Esophagus muscularis mucosa (tissue), 4 donors: ENCODE measurements at regions not wholly inside any gene's neighbourhood (a gene's known extent, or its start where the extent isn't known, plus 50 kb on each side); places are given as distances from the start of the nearest gene placed in this dataset.

Source experiments
- EP300 ChIP-seq: sonication (generic); formaldehyde crosslinking; IDR thresholded peaks from one replicate; pipeline ENCODE4 v1.6.1; 2017; ENCODE audit warnings: antibody characterized with exemption
- POLR2A ChIP-seq: fragments of 450-650 bp; IDR thresholded peaks from one replicate; pipeline ENCODE4 v1.6.1; 2017; ENCODE audit warnings: antibody characterized with exemption, moderate library complexity, mild to moderate bottlenecking, low read depth
- POLR2AphosphoS5 ChIP-seq, 2 donors: sonication (generic); formaldehyde crosslinking; IDR thresholded peaks; one replicate each; pipeline ENCODE4 v1.6.1; 2017; ENCODE audit warnings: antibody characterized with exemption in 2 of 2
- TF ChIP-seq, protein P1 (sequence below), 3 experiments: fragments of 200-600 bp in 2 of 3; fragments of 450-650 bp in 1 of 3; sonication (generic) in 2 of 3; IDR thresholded peaks; one replicate each; pipeline ENCODE4 v1.5.1; 2017 to 2019; ENCODE audit warnings: antibody characterized with exemption in 3 of 3, mild to moderate bottlenecking in 2 of 3, moderate library complexity in 1 of 3

DNA sequence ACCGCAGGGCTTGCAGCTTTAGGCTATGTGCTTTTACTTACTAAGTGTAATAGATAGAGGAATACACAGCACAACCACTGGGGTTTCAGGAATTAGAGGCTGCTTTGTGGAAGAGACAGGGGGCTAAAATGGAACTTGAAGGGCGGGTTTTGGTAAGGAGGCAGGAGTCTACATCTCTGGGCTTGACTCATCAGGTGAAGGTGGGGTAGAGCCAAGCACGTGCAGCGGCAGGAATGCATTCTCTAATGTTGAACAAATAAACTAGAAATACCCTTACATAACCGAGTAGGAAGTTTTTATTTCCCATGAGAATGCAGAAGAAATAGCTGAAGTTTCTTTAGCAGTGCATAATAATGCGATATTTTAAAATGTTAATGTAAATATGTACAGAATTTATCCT lies 673.8 kb upstream of the SALL3 start:
- TF ChIP-seq, protein P1, sequence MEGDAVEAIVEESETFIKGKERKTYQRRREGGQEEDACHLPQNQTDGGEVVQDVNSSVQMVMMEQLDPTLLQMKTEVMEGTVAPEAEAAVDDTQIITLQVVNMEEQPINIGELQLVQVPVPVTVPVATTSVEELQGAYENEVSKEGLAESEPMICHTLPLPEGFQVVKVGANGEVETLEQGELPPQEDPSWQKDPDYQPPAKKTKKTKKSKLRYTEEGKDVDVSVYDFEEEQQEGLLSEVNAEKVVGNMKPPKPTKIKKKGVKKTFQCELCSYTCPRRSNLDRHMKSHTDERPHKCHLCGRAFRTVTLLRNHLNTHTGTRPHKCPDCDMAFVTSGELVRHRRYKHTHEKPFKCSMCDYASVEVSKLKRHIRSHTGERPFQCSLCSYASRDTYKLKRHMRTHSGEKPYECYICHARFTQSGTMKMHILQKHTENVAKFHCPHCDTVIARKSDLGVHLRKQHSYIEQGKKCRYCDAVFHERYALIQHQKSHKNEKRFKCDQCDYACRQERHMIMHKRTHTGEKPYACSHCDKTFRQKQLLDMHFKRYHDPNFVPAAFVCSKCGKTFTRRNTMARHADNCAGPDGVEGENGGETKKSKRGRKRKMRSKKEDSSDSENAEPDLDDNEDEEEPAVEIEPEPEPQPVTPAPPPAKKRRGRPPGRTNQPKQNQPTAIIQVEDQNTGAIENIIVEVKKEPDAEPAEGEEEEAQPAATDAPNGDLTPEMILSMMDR (IDR thresholded peaks at IDR 0.05) = no peak
- TF ChIP-seq POLR2A = no peak
- TF ChIP-seq EP300 = no peak
- no peak for TF ChIP-seq POLR2AphosphoS5 (IDR thresholded peaks at IDR 0.05)
